HL-60 (cell line): ENCODE measurements at regions not wholly inside any gene's neighbourhood (a gene's known extent, or its start where the extent isn't known, plus 50 kb on each side); places are given as distances from the start of the nearest gene placed in this dataset.

ENCODE experiments used
- DNase-seq, 2 experiments: peaks; one replicate each; pipeline ENCODE4 v3.0.0-alpha.2; 2010 to 2020; ENCODE audit warnings: low read depth in 1 of 2, low spot score in 1 of 2
- H3K27ac ChIP-seq: fragments of 250-450 bp; sonication (Bioruptor Pico); replicated peaks from 2 replicates; pipeline ENCODE4 v1.5.1; 2020; ENCODE audit warnings: mild to moderate bottlenecking, moderate library complexity
- H3K27me3 ChIP-seq: fragments of 250-450 bp; sonication (Bioruptor Pico); 2 replicates; pipeline ENCODE4 v1.5.1; 2021; ENCODE audit warnings: mild to moderate bottlenecking, moderate library complexity; ENCODE audit not compliant: insufficient read depth, poor library complexity, severe bottlenecking
- H3K4me3 ChIP-seq: replicated peaks from 2 replicates; pipeline ENCODE4 v1.5.1; 2011; ENCODE audit warnings: mild to moderate bottlenecking, control low read depth, low read length; ENCODE audit not compliant: insufficient read depth
- GABPA ChIP-seq: IDR thresholded peaks from 2 replicates; pipeline ENCODE4 v1.6.1; 2012; ENCODE audit warnings: low read depth
- POLR2AphosphoS5 ChIP-seq: IDR thresholded peaks from 2 replicates; pipeline ENCODE4 v1.6.1; 2012; ENCODE audit warnings: low read depth
- SPI1 ChIP-seq: IDR thresholded peaks from 2 replicates; pipeline ENCODE4 v1.6.1; 2012; ENCODE audit warnings: low read depth, mild to moderate bottlenecking, borderline replicate concordance
- TF ChIP-seq, protein P1 (sequence below): IDR thresholded peaks from 2 replicates; pipeline ENCODE4 v1.6.1; 2012; ENCODE audit warnings: low read depth; ENCODE audit not compliant: insufficient replicate concordance
- TF ChIP-seq, protein P2 (sequence below): IDR thresholded peaks from one replicate; pipeline ENCODE4 v1.5.1; 2011; ENCODE audit warnings: low read length, control low read depth, inconsistent platforms; ENCODE audit not compliant: insufficient read depth

GRCh38 chr6:41477572-41477971 lies 68.6 kb upstream of the FOXP4 start:
- no peak for DNase-seq
- TF ChIP-seq POLR2AphosphoS5 (no peak), SPI1 (no peak), GABPA (no peak)
- TF ChIP-seq, protein P1, sequence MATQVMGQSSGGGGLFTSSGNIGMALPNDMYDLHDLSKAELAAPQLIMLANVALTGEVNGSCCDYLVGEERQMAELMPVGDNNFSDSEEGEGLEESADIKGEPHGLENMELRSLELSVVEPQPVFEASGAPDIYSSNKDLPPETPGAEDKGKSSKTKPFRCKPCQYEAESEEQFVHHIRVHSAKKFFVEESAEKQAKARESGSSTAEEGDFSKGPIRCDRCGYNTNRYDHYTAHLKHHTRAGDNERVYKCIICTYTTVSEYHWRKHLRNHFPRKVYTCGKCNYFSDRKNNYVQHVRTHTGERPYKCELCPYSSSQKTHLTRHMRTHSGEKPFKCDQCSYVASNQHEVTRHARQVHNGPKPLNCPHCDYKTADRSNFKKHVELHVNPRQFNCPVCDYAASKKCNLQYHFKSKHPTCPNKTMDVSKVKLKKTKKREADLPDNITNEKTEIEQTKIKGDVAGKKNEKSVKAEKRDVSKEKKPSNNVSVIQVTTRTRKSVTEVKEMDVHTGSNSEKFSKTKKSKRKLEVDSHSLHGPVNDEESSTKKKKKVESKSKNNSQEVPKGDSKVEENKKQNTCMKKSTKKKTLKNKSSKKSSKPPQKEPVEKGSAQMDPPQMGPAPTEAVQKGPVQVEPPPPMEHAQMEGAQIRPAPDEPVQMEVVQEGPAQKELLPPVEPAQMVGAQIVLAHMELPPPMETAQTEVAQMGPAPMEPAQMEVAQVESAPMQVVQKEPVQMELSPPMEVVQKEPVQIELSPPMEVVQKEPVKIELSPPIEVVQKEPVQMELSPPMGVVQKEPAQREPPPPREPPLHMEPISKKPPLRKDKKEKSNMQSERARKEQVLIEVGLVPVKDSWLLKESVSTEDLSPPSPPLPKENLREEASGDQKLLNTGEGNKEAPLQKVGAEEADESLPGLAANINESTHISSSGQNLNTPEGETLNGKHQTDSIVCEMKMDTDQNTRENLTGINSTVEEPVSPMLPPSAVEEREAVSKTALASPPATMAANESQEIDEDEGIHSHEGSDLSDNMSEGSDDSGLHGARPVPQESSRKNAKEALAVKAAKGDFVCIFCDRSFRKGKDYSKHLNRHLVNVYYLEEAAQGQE: no peak
- TF ChIP-seq, protein P2, sequence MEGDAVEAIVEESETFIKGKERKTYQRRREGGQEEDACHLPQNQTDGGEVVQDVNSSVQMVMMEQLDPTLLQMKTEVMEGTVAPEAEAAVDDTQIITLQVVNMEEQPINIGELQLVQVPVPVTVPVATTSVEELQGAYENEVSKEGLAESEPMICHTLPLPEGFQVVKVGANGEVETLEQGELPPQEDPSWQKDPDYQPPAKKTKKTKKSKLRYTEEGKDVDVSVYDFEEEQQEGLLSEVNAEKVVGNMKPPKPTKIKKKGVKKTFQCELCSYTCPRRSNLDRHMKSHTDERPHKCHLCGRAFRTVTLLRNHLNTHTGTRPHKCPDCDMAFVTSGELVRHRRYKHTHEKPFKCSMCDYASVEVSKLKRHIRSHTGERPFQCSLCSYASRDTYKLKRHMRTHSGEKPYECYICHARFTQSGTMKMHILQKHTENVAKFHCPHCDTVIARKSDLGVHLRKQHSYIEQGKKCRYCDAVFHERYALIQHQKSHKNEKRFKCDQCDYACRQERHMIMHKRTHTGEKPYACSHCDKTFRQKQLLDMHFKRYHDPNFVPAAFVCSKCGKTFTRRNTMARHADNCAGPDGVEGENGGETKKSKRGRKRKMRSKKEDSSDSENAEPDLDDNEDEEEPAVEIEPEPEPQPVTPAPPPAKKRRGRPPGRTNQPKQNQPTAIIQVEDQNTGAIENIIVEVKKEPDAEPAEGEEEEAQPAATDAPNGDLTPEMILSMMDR: no peak
- H3K4me3 ChIP-seq: no peak overlapping the region
- H3K27me3 ChIP-seq: peaks cover 3% of the 10 kb centered on the region
- H3K27ac ChIP-seq: no peak overlapping the region

DNA sequence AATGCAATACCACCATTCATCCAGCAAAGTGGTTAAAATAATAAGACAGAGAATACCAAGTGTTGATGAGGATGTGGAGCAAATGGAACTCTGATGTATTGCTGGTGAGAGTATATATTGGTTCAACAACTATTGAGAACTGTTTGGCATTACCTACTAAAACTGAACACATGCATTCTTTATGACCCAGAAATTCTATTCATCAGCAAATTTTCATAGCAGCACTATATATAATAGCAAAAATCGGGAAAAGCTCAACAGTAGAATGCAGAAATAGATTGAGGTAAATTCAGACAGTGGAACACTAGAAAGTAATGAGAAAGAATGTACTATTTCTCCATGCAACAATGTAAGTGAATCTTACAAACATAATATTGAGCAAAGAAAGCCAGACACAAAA lies 62.2 kb upstream of the FOXP4 start:
- Histone ChIP-seq H3K4me3 (no peak overlapping the region), H3K27me3 (peaks cover 2% of the 10 kb centered on the region), H3K27ac (no peak overlapping the region)
- DNase-seq: no peak
- TF ChIP-seq GABPA: no peak
- no peak for TF ChIP-seq POLR2AphosphoS5
- TF ChIP-seq SPI1: no peak
- TF ChIP-seq, protein P2: no peak
- TF ChIP-seq, protein P1: no peak

GRCh38 chr6:41487860-41488432 lies 58.2 kb upstream of the FOXP4 start:
- no peak for DNase-seq
- Histone ChIP-seq H3K27ac (no peak overlapping the region), H3K27me3 (peaks cover 2% of the 10 kb centered on the region), H3K4me3 (no peak overlapping the region)
- TF ChIP-seq, protein P1: no peak
- TF ChIP-seq GABPA (no peak), SPI1 (no peak), POLR2AphosphoS5 (no peak)
- TF ChIP-seq, protein P2: no peak
